Activated CD8-positive, alpha-beta T cell treated with anti-CD3 and anti-CD28 coated beads for 36 hours (primary cell): ENCODE measurements at regions not wholly inside any gene's neighbourhood (a gene's known extent, or its start where the extent isn't known, plus 50 kb on each side); places are given as distances from the start of the nearest gene placed in this dataset.

Experiments used
- ATAC-seq: fragments of 200-7000 bp; cut with Tn5 transposase; one replicate; pipeline ENCODE4 v1.10.0; 2021; ENCODE audit warnings: mild to moderate bottlenecking, moderate library complexity
- CTCF ChIA-PET: fragments of 350-600 bp; sonication (Branson Sonifier 250); formaldehyde crosslinking; loops from one replicate; lab custom pipeline; 2021; ENCODE audit warnings: antibody characterized with exemption; lab: Charles Lee
- POLR2A ChIA-PET: fragments of 350-600 bp; sonication (Branson Sonifier 250); formaldehyde crosslinking; loops from one replicate; lab custom pipeline; 2021; ENCODE audit warnings: antibody characterized with exemption; lab: Charles Lee
- DNase-seq: peaks from one replicate; pipeline ENCODE4 v3.0.0-alpha.2; 2020
- H3K27ac Mint-ChIP-seq: one replicate; pipeline ENCODE4 v1.8.0; 2021; ENCODE audit warnings: mild to moderate bottlenecking, mixed read lengths
- H3K27me3 Mint-ChIP-seq: one replicate; pipeline ENCODE4 v1.8.0; 2021; ENCODE audit warnings: mixed read lengths
- H3K36me3 Mint-ChIP-seq: one replicate; pipeline ENCODE4 v1.8.0; 2021; ENCODE audit warnings: low read depth, mixed read lengths
- H3K4me1 Mint-ChIP-seq: one replicate; pipeline ENCODE4 v1.8.0; 2021; ENCODE audit warnings: low read depth, mixed read lengths
- H3K4me3 Mint-ChIP-seq: one replicate; pipeline ENCODE4 v1.8.0; 2021; ENCODE audit warnings: mild to moderate bottlenecking, moderate library complexity, mixed read lengths
- H3K9me3 Mint-ChIP-seq: one replicate; pipeline ENCODE4 v1.8.0; 2021; ENCODE audit warnings: mixed read lengths
- intact Hi-C: fragments of 100-400 bp; cut with micrococcal nuclease; formaldehyde crosslinking; loops from one replicate; pipeline ENCODE4 v1.10.0; 2022
- TF ChIP-seq, protein P1 (sequence below): fragments of 200-600 bp; IDR thresholded peaks from one replicate; pipeline ENCODE4 v1.8.0; 2022; ENCODE audit warnings: antibody characterized with exemption, mild to moderate bottlenecking

- DNase-seq (no peak), ATAC-seq (no peak)
- Mint-ChIP-seq H3K36me3 (no peaks in the 10 kb centered on the region), H3K9me3 (no peaks in the 10 kb centered on the region), H3K4me3 (no peak overlapping the region), H3K27me3 (peaks cover 9% of the 10 kb centered on the region), H3K27ac (no peak overlapping the region), H3K4me1 (no peaks in the 10 kb centered on the region)
- POLR2A ChIA-PET = no interaction called here
- intact Hi-C loops = no loop called here
- TF ChIP-seq, protein P1, sequence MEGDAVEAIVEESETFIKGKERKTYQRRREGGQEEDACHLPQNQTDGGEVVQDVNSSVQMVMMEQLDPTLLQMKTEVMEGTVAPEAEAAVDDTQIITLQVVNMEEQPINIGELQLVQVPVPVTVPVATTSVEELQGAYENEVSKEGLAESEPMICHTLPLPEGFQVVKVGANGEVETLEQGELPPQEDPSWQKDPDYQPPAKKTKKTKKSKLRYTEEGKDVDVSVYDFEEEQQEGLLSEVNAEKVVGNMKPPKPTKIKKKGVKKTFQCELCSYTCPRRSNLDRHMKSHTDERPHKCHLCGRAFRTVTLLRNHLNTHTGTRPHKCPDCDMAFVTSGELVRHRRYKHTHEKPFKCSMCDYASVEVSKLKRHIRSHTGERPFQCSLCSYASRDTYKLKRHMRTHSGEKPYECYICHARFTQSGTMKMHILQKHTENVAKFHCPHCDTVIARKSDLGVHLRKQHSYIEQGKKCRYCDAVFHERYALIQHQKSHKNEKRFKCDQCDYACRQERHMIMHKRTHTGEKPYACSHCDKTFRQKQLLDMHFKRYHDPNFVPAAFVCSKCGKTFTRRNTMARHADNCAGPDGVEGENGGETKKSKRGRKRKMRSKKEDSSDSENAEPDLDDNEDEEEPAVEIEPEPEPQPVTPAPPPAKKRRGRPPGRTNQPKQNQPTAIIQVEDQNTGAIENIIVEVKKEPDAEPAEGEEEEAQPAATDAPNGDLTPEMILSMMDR = no peak
- CTCF ChIA-PET = interaction anchor here (1.1 kb wide), 1 partner anchor 425 kb away, joined by 3 read pairs; no protein-coding TSS in a partner anchor
Measured at GRCh38 chr3:182259579-182259978, 533.7 kb upstream of the ATP11B start.

GRCh38 chr3:182261041-182261440 lies 532.3 kb upstream of the ATP11B start:
- ATAC-seq (no peak), DNase-seq (no peak)
- Mint-ChIP-seq H3K27me3 (peaks cover 2% of the 10 kb centered on the region), H3K27ac (no peak overlapping the region), H3K36me3 (no peaks in the 10 kb centered on the region), H3K4me1 (no peaks in the 10 kb centered on the region), H3K4me3 (no peak overlapping the region), H3K9me3 (no peaks in the 10 kb centered on the region)
- TF ChIP-seq, protein P1 = no peak
- intact Hi-C loops = no loop called here
- CTCF ChIA-PET = no interaction called here
- POLR2A ChIA-PET = no interaction called here

GRCh38 chr3:182268711-182269110 lies 524.6 kb upstream of the ATP11B start:
- no peaks in the 10 kb centered on the region for H3K27me3 Mint-ChIP-seq
- no peaks in the 10 kb centered on the region for H3K36me3 Mint-ChIP-seq
- CTCF ChIA-PET = no interaction called here
- H3K9me3 Mint-ChIP-seq = no peaks in the 10 kb centered on the region
- no peaks in the 10 kb centered on the region for H3K4me1 Mint-ChIP-seq
- H3K4me3 Mint-ChIP-seq = no peak overlapping the region
- no peak overlapping the region for H3K27ac Mint-ChIP-seq
- TF ChIP-seq, protein P1 = no peak
- ATAC-seq (no peak), DNase-seq (no peak)
- POLR2A ChIA-PET = no interaction called here
- intact Hi-C loops = no loop called here

DNA sequence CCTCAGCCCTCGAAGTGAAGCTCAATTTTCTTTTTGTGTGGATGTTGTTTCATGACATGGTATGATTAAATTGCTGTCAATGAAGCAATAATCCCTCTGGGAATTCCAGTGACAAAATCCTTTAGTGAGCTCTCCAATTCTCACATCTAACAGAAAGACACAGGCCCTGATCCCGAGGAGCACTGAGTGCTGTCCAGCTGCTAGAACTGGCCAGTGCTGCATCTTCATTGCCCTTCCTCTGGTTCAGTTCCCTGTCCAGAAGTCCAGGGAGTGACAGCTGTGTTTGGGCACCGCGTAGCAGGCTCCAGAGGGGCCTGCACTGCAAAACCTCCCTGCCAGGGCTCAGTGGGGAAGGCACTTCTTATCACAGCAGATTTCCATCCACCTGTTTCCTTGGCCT lies 516.8 kb upstream of the ATP11B start:
- Mint-ChIP-seq H3K36me3 (no peaks in the 10 kb centered on the region), H3K27me3 (no peaks in the 10 kb centered on the region), H3K9me3 (no peaks in the 10 kb centered on the region), H3K27ac (no peak overlapping the region), H3K4me1 (no peaks in the 10 kb centered on the region), H3K4me3 (no peak overlapping the region)
- ATAC-seq (no peak), DNase-seq (no peak)
- intact Hi-C loops = no loop called here
- TF ChIP-seq, protein P1 = no peak
- CTCF ChIA-PET = no interaction called here
- POLR2A ChIA-PET = no interaction called here

DNA sequence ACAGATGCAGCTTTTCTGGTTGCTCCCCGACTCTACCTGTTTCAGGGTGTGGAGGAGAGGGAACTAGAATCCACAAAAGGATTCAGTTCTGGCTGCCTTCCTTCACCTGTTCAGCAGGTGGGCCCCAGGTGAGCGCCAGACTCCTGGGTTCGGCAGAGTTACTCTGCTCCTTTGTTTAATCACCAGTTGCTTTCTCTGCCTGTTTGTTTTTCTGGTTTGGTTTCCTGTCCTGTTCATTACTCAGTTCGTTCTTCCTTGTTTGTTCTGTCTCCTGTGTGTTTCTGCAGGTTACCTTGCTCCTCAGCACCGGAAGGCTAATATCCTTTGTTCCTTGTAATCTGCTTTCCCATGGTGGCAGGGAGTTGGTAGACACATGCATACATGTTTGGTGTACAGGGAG lies 508.5 kb upstream of the ATP11B start:
- CTCF ChIA-PET = no interaction called here
- intact Hi-C loops = no loop called here
- Mint-ChIP-seq H3K4me1 (no peaks in the 10 kb centered on the region), H3K27me3 (no peaks in the 10 kb centered on the region), H3K27ac (no peak overlapping the region), H3K9me3 (no peaks in the 10 kb centered on the region), H3K36me3 (no peaks in the 10 kb centered on the region), H3K4me3 (no peak overlapping the region)
- ATAC-seq (no peak), DNase-seq (no peak)
- TF ChIP-seq, protein P1 = no peak
- POLR2A ChIA-PET = no interaction called here
